GM12878 (cell line): ENCODE measurements at regions not wholly inside any gene's neighbourhood (a gene's known extent, or its start where the extent isn't known, plus 50 kb on each side); places are given as distances from the start of the nearest gene placed in this dataset.

ENCODE experiments used
- BCLAF1 ChIP-seq: fragments of 450-650 bp; IDR thresholded peaks from 2 replicates; pipeline ENCODE4 v1.6.1; 2017; ENCODE audit warnings: antibody characterized with exemption, mild to moderate bottlenecking, moderate library complexity
- E2F4 ChIP-seq: IDR thresholded peaks from 2 replicates; pipeline ENCODE4 v1.6.1; 2012; ENCODE audit warnings: low read depth, low read length, improper control_type of control experiment
- EP300 ChIP-seq, 2 experiments: fragments of 150-350 bp in 1 of 2; IDR thresholded peaks; 2 replicates each; pipeline ENCODE4 v1.6.1; 2011 to 2012; ENCODE audit warnings: low read depth in 2 of 2, low read length in 2 of 2, borderline replicate concordance in 1 of 2, improper control_type of control experiment in 1 of 2, inconsistent platforms in 1 of 2; ENCODE audit not compliant: control insufficient read depth in 1 of 2
- RFX5 ChIP-seq: IDR thresholded peaks from 2 replicates; pipeline ENCODE4 v1.6.1; 2011; ENCODE audit warnings: low read depth, low read length, improper control_type of control experiment

- TF ChIP-seq E2F4 (no peak), BCLAF1 (no peak), EP300 (IDR thresholded peaks at IDR 0.05; ENCODE audit: borderline replicate concordance in 1 of 2, control insufficient read depth in 1 of 2, low read depth in 2 of 2, low read length in 2 of 2) (no peak), RFX5 (no peak)
Observed at GRCh38 chr4:10753336-10753735, 68.8 kb upstream of the CLNK start.
